ENCODE measurements at regions not wholly inside any gene's neighbourhood (a gene's known extent, or its start where the extent isn't known, plus 50 kb on each side); places are given as distances from the start of the nearest gene placed in this dataset.
A peak's percentile ranks its signal among the peaks of the same experiment; 100 is the strongest.

DNA sequence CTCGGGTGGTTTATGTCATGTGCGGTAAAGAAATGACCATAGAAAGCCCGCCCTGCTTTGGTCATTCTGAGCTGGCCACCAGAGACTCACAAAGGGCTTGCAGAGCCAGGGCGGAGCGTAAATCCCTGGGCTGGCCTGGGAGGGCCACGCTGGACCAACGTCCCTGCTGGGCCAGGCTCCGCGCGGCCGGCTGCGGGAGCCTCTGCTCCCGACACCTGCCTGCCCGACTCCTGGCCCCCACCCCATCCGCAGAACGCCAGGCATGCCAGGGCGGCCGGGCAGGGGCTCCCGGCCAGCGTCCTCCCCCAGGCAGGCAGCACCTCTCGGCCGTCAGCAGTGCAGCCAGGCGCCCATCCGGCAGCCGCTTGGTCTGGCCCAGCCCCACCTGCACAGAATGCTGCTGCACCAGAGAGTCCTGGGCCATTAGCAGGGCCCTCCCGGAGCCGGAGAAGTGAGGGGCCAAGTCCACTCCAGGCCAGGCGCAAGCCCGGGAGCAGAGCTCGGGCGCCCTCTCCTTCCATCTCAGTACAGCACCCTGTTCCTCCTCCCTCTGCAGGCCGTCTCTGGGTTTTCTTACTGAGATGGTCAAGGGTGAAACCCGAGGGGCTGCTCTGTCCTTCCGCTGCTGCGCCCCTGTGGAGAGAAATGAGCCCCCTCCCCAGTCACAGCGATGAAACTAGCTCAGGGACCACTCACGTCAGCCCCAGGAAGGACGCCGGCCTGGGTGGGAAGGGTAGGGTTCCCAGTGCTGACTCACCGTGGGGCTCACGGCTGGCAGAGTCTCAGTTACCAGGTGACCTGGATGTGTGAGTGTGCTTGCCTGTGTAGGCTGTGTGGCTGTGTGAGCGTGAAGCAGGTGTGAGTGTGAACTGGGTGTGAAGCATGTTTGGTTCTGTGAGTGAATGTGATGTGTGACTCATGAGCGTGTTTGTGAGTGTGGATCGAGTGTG lies 83.3 kb downstream of the PTGR3 start:
- no peak overlapping the region for H3K4me3 ChIP-seq
- H3K9me3 ChIP-seq: no peaks in the 10 kb centered on the region
- WGBS, 2 donors (ENCODE audit: low coverage in 1 of 2): 95 to 100% methylated on average over 2 of the region's 44 CpGs

GRCh38 chr18:75124991-75125381 lies 84.0 kb downstream of the PTGR3 start:
- Histone ChIP-seq H3K4me3 (no peak overlapping the region), H3K36me3 (no peaks in the 10 kb centered on the region), H3K27ac (no peak overlapping the region), H3K27me3 (peaks cover 4% of the 10 kb centered on the region), H3K9me3 (no peaks in the 10 kb centered on the region), H3K4me1 (no peaks in the 10 kb centered on the region)
- no peak for ATAC-seq
- WGBS, 2 donors (ENCODE audit: low coverage in 1 of 2): 50% methylated on average over 1 of the region's 16 CpGs; no CpG with 5 or more reads in 1 of the 2 donors
- TF ChIP-seq, protein P1, sequence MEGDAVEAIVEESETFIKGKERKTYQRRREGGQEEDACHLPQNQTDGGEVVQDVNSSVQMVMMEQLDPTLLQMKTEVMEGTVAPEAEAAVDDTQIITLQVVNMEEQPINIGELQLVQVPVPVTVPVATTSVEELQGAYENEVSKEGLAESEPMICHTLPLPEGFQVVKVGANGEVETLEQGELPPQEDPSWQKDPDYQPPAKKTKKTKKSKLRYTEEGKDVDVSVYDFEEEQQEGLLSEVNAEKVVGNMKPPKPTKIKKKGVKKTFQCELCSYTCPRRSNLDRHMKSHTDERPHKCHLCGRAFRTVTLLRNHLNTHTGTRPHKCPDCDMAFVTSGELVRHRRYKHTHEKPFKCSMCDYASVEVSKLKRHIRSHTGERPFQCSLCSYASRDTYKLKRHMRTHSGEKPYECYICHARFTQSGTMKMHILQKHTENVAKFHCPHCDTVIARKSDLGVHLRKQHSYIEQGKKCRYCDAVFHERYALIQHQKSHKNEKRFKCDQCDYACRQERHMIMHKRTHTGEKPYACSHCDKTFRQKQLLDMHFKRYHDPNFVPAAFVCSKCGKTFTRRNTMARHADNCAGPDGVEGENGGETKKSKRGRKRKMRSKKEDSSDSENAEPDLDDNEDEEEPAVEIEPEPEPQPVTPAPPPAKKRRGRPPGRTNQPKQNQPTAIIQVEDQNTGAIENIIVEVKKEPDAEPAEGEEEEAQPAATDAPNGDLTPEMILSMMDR (IDR thresholded peaks at IDR 0.05): no peak
- TF ChIP-seq POLR2A (IDR thresholded peaks at IDR 0.05) (no peak), POLR2AphosphoS5 (IDR thresholded peaks at IDR 0.05) (no peak), EP300 (IDR thresholded peaks at IDR 0.05) (no peak)

More for the DNA sequence above, 83.3 kb downstream of the PTGR3 start:
- no peaks in the 10 kb centered on the region for H3K36me3 ChIP-seq
- TF ChIP-seq, protein P1 (IDR thresholded peaks at IDR 0.05): no peak
- TF ChIP-seq POLR2AphosphoS5 (IDR thresholded peaks at IDR 0.05) (no peak), POLR2A (IDR thresholded peaks at IDR 0.05) (no peak), EP300 (IDR thresholded peaks at IDR 0.05) (no peak)
- peaks cover 4% of the 10 kb centered on the region for H3K27me3 ChIP-seq
- ATAC-seq: no peak
- peak overlapping the region in 1 of 4 donors; percentile 52 for H3K27ac ChIP-seq
- H3K4me1 ChIP-seq: no peaks in the 10 kb centered on the region

- Histone ChIP-seq H3K27ac (no peak overlapping the region), H3K4me1 (no peaks in the 10 kb centered on the region), H3K27me3 (peaks cover 4% of the 10 kb centered on the region), H3K4me3 (no peak overlapping the region), H3K9me3 (no peaks in the 10 kb centered on the region), H3K36me3 (no peaks in the 10 kb centered on the region)
- 78 to 89% methylated on average over 7 to 14 of the region's 14 CpGs for WGBS, 2 donors (ENCODE audit: low coverage in 1 of 2)
- no peak for ATAC-seq
- no peak for TF ChIP-seq POLR2AphosphoS5 (IDR thresholded peaks at IDR 0.05)
- no peak for TF ChIP-seq EP300 (IDR thresholded peaks at IDR 0.05)
- TF ChIP-seq, protein P1 (IDR thresholded peaks at IDR 0.05): no peak
- no peak for TF ChIP-seq POLR2A (IDR thresholded peaks at IDR 0.05)
These were observed 84.4 kb downstream of the PTGR3 start for GRCh38 chr18:75124551-75124950.

GRCh38 chr18:75123113-75123512 lies 85.8 kb downstream of the PTGR3 start:
- no peak for TF ChIP-seq POLR2A (IDR thresholded peaks at IDR 0.05)
- no peak for TF ChIP-seq EP300 (IDR thresholded peaks at IDR 0.05)
- no peak for TF ChIP-seq POLR2AphosphoS5 (IDR thresholded peaks at IDR 0.05)
- TF ChIP-seq, protein P1 (IDR thresholded peaks at IDR 0.05): no peak
- Histone ChIP-seq H3K4me1 (no peaks in the 10 kb centered on the region), H3K27me3 (peaks cover 4% of the 10 kb centered on the region), H3K4me3 (no peak overlapping the region), H3K27ac (no peak overlapping the region), H3K9me3 (no peaks in the 10 kb centered on the region), H3K36me3 (no peaks in the 10 kb centered on the region)
- no peak for ATAC-seq
- no CpG with 5 or more reads among the region's 12 CpGs for WGBS, 2 donors (ENCODE audit: low coverage in 1 of 2)

Data from gastroesophageal sphincter (tissue), 4 donors.